ENCODE measurements at regions not wholly inside any gene's neighbourhood (a gene's known extent, or its start where the extent isn't known, plus 50 kb on each side); places are given as distances from the start of the nearest gene placed in this dataset.

GRCh38 chr12:115261691-115262398 lies 577.9 kb upstream of the TBX3 start:
- POLR2A ChIA-PET (ENCODE audit: partially characterized antibody), result interaction anchor here (0.8 kb wide), 1 partner anchor 17 kb away, joined by 3 read pairs; no protein-coding TSS in a partner anchor
- TF ChIP-seq EP300 (IDR thresholded peaks at IDR 0.05; ENCODE audit: borderline replicate concordance in 1 of 2, low read depth in 2 of 2, low read length in 2 of 2), result no peak
- no peak for TF ChIP-seq POLR2A (IDR thresholded peaks at IDR 0.05; ENCODE audit: control extremely low read depth in 1 of 2, low read depth in 2 of 2, low read length in 2 of 2)
- no peak for TF ChIP-seq TEAD4 (IDR thresholded peaks at IDR 0.05; ENCODE audit: low read depth, low read length)
- no peak for TF ChIP-seq SIN3A (conservative IDR thresholded peaks at IDR 0.05 in 1 of 2, IDR thresholded peaks at IDR 0.05 in 1 of 2; ENCODE audit: low read depth in 1 of 2, low read length in 2 of 2)
- no peak for TF ChIP-seq ATF2 (IDR thresholded peaks at IDR 0.05; ENCODE audit: low read length)
- TF ChIP-seq SUZ12 (IDR thresholded peaks at IDR 0.05; ENCODE audit: low read length), result no peak
- TF ChIP-seq NRF1 (IDR thresholded peaks at IDR 0.05; ENCODE audit: low read depth, low read length), result no peak
- TF ChIP-seq NANOG (IDR thresholded peaks at IDR 0.05; ENCODE audit: insufficient read depth, low read depth, low read length, poor library complexity, severe bottlenecking), result no peak
- TF ChIP-seq SP2 (IDR thresholded peaks at IDR 0.05; ENCODE audit: low read length), result no peak
- no peak for TF ChIP-seq BCL11A (IDR thresholded peaks at IDR 0.05; ENCODE audit: low read depth in 2 of 2, low read length in 2 of 2)

More at GRCh38 chr12:115261691-115262398, 577.9 kb upstream of the TBX3 start:
- no peak for FAIRE-seq
- CTCF ChIA-PET (ENCODE audit: partially characterized antibody), result interaction anchor here (0.7 kb wide), 1 partner anchor 54 kb away, joined by 3 read pairs; no protein-coding TSS in a partner anchor
- no peak for DNase-seq (ENCODE audit: low read depth in 1 of 2, low spot score in 2 of 2)
- no peak overlapping the region for H2BK120ac ChIP-seq (replicated peaks; ENCODE audit: low read depth, low read length)
- no peak overlapping the region for H4K5ac ChIP-seq (ENCODE audit: insufficient read length, low read depth, low read length)
- no peaks in the 10 kb centered on the region for H3K36me3 ChIP-seq (ENCODE audit: control insufficient read depth in 2 of 4, insufficient read depth in 4 of 4, low read length in 3 of 4)
- no peaks in the 10 kb centered on the region for H3K79me1 ChIP-seq (ENCODE audit: low read depth, low read length)
- no peak overlapping the region for H2BK15ac ChIP-seq (ENCODE audit: low read length)
- no peak overlapping the region for H4K91ac ChIP-seq (replicated peaks; ENCODE audit: insufficient read length, low read length)
- H2BK5ac ChIP-seq (ENCODE audit: low read depth, low read length), result no peak overlapping the region
- H2BK20ac ChIP-seq (ENCODE audit: low read length), result no peak overlapping the region
- H3K27me3 ChIP-seq (replicated peaks in 1 of 4; ENCODE audit: control insufficient read depth in 3 of 4, extremely low read depth in 1 of 4, insufficient read depth in 3 of 4, low read length in 3 of 4), result no peaks in the 10 kb centered on the region
- H3K9ac ChIP-seq (replicated peaks in 1 of 4; ENCODE audit: extremely low read depth in 1 of 4, low read depth in 3 of 4, low read length in 3 of 4), result no peak overlapping the region
- WGBS, 2 experiments (ENCODE audit: extremely low coverage in 1 of 2, insufficient coverage in 1 of 2, insufficient read length in 1 of 2, insufficient replicate concordance in 2 of 2, low coverage in 1 of 2, low lambda C conversion rate in 2 of 2, missing lambda C conversion rate in 1 of 2), result 72% methylated on average over 3 of the region's 3 CpGs; no CpG with 5 or more reads in 1 of the 2 experiments
- H3K56ac ChIP-seq (replicated peaks; ENCODE audit: insufficient read length, low read depth, low read length), result no peak overlapping the region
- H2AK5ac ChIP-seq (ENCODE audit: low read depth, low read length), result no peak overlapping the region
- no peaks in the 10 kb centered on the region for H4K20me1 ChIP-seq (replicated peaks in 1 of 2; ENCODE audit: control insufficient read depth in 1 of 2, insufficient read depth in 2 of 2, low read length in 2 of 2)
- no peak overlapping the region for H3K14ac ChIP-seq (ENCODE audit: insufficient read length)
- H2BK12ac ChIP-seq (ENCODE audit: low read depth, low read length), result no peak overlapping the region
- H2AFZ ChIP-seq (ENCODE audit: low read length), result no peak overlapping the region
- H3K4me3 ChIP-seq (ENCODE audit: extremely low read depth in 1 of 4, insufficient read depth in 2 of 4, low read depth in 3 of 4, low read length in 4 of 4), result no peak overlapping the region
- H3K18ac ChIP-seq (ENCODE audit: extremely low read depth, low read length), result no peak overlapping the region
- no peaks in the 10 kb centered on the region for H3K9me3 ChIP-seq (ENCODE audit: insufficient read depth in 2 of 2, low read depth in 1 of 2, low read length in 1 of 2)
- H3K4ac ChIP-seq (replicated peaks; ENCODE audit: insufficient read length, low read depth, low read length), result no peak overlapping the region
- no peaks in the 10 kb centered on the region for H3K4me1 ChIP-seq (replicated peaks in 1 of 4; ENCODE audit: control insufficient read depth in 3 of 4, insufficient read depth in 4 of 4, low read length in 3 of 4)
- no peaks in the 10 kb centered on the region for H3K79me2 ChIP-seq (ENCODE audit: control insufficient read depth in 1 of 2, insufficient read depth in 2 of 2, low read length in 2 of 2)
- no peak overlapping the region for H3K4me2 ChIP-seq (ENCODE audit: insufficient read depth in 1 of 2, low read depth in 2 of 2, low read length in 2 of 2)
- no peak overlapping the region for H3K27ac ChIP-seq (ENCODE audit: low read depth, low read length)
- no peak overlapping the region for H4K8ac ChIP-seq (ENCODE audit: extremely low read depth, insufficient read depth, low read length)
- no peak overlapping the region for H3K23ac ChIP-seq (ENCODE audit: insufficient read length)
- no peaks in the 10 kb centered on the region for H3K23me2 ChIP-seq (ENCODE audit: low read depth, low read length)

All from H1 (cell line).